GM12864 (cell line): ENCODE measurements at regions not wholly inside any gene's neighbourhood (a gene's known extent, or its start where the extent isn't known, plus 50 kb on each side); places are given as distances from the start of the nearest gene placed in this dataset.

Source experiments
- DNase-seq: peaks from one replicate; pipeline ENCODE4 v3.0.0-alpha.2; 2011; ENCODE audit warnings: low read depth
- H3K4me3 ChIP-seq: 2 replicates; pipeline ENCODE4 v1.5.1; 2011; ENCODE audit warnings: mild to moderate bottlenecking, low read depth, low read length, control low read depth
- CTCF ChIP-seq: IDR thresholded peaks from 2 replicates; pipeline ENCODE4 v1.5.1; 2011; ENCODE audit warnings: low read depth, mild to moderate bottlenecking, moderate library complexity, low read length, control low read depth, inconsistent platforms; ENCODE audit errors: missing control alignments

GRCh38 chr5:58369513-58370190 is 90.2 kb downstream of the PLK2 start:
- DNase-seq: no peak
- H3K4me3 ChIP-seq: no peak overlapping the region
- no peak for TF ChIP-seq CTCF

- no peak for DNase-seq
- no peak overlapping the region for H3K4me3 ChIP-seq
- TF ChIP-seq CTCF: no peak
These were observed 93.4 kb downstream of the PLK2 start for GRCh38 chr5:58366461-58366860.

GRCh38 chr5:58365791-58366190 is 94.1 kb downstream of the PLK2 start:
- DNase-seq: no peak
- no peak overlapping the region for H3K4me3 ChIP-seq
- no peak for TF ChIP-seq CTCF

- TF ChIP-seq CTCF: no peak
- no peak for DNase-seq
- no peak overlapping the region for H3K4me3 ChIP-seq
These were observed 96.2 kb downstream of the PLK2 start for GRCh38 chr5:58363461-58364249.

GRCh38 chr5:58362135-58362534 is 97.8 kb downstream of the PLK2 start:
- DNase-seq: no peak
- H3K4me3 ChIP-seq: no peak overlapping the region
- no peak for TF ChIP-seq CTCF

GRCh38 chr5:58360794-58361193 is 99.1 kb downstream of the PLK2 start:
- DNase-seq: no peak
- TF ChIP-seq CTCF: no peak
- no peak overlapping the region for H3K4me3 ChIP-seq

- H3K4me3 ChIP-seq: no peak overlapping the region
- TF ChIP-seq CTCF: no peak
- no peak for DNase-seq
These were observed 99.9 kb downstream of the PLK2 start for GRCh38 chr5:58359981-58360380.
